ENCODE measurements at regions not wholly inside any gene's neighbourhood (a gene's known extent, or its start where the extent isn't known, plus 50 kb on each side); places are given as distances from the start of the nearest gene placed in this dataset.

GRCh38 chr10:130623680-130624267 lies 487.6 kb downstream of the GLRX3 start:
- no peak for DNase-seq (ENCODE audit: low read depth)

GRCh38 chr10:130627346-130628045 lies 491.3 kb downstream of the GLRX3 start:
- no peak for DNase-seq (ENCODE audit: low read depth)

DNA sequence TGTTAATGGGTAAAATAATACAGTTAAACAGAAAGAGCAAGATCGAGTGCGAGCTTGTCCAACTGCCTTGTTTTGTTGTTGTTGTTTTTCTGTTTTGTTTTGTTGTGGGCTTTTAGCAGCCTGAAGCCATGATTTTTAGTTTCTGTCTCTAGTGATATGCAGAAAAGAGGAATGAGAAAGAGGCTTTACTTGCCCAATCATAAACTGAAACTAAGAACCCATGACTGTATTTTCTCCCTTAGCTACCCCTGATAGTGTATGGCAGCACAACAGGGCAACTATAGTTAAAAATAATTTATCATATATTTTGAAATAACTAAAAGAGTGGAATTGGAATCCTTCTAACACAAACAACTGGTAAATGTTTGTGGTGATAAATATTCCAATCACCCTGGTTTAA lies 493.9 kb downstream of the GLRX3 start:
- no peak for DNase-seq (ENCODE audit: low read depth)

DNA sequence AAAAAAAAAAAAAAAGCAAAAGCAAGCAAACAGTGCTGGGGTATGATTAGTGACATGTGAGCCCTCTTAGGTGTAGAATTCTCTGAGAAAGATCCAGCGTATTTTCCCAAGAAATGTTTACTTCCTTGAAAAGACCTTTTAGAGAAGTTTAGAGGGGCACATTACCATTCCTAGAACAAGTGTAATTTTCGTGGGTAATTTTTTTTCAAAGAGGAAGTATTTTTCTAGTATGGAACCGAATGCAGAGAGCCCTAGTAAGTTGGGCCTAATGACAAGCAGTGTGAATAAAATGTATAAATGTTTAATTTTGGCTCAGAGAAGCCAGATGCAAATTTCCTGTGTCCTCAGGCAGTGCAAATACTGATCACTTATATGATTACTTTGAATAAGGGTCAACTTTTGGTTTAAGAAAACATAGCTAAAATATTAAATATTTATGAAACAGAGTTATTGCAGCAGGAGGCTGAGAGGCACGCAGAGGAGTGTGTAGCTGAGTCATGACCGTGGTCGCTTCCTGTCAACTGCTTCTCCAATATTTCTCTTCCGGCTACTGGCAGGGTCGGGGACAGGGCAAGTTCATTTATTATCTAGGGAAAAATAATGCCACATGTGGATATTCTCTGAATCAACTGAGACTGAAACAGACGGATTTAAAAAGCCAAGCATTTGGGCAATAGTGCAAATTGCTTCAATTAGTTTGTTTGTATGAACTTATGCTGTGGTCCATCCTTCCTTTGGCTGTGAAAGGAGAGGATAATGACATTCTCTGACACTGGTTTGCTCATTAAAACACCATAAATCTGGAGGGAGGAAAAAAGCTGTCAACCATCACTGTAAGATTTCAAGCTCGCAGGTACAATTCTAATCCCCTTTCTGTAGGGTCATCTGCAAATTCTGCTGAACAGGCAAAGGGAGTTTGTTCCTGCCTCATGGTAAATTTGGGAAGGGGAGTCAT lies 495.2 kb downstream of the GLRX3 start:
- DNase-seq (ENCODE audit: low read depth): no peak

- no peak for DNase-seq (ENCODE audit: low read depth)
Measured at GRCh38 chr10:130634816-130635215, 498.6 kb downstream of the GLRX3 start.

DNA sequence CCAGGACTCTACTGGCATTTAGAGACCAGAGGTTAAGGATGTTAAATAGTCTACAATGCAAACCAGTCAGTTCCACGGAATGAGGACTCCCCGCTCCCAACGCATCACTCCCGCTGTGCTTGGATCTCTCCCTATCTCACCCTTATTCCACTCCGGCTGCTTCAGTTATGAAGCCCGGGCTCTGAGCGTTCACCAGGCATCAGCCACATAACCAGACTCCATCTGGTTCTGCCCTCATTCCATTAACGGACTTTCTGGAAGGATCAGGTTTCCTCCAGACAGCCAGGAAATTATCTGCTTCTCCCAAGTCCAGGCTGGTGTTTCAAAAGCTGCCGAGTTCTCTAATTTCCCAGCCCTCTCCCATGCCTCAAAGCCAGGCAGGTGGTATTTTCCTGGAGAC lies 499.3 kb downstream of the GLRX3 start:
- DNase-seq (ENCODE audit: low read depth): no peak

- DNase-seq (ENCODE audit: low read depth): no peak
Measured at GRCh38 chr10:130636313-130636930, 500.2 kb downstream of the GLRX3 start.

- DNase-seq (ENCODE audit: low read depth): no peak
Measured at GRCh38 chr10:130637089-130637676, 501.0 kb downstream of the GLRX3 start.

DNA sequence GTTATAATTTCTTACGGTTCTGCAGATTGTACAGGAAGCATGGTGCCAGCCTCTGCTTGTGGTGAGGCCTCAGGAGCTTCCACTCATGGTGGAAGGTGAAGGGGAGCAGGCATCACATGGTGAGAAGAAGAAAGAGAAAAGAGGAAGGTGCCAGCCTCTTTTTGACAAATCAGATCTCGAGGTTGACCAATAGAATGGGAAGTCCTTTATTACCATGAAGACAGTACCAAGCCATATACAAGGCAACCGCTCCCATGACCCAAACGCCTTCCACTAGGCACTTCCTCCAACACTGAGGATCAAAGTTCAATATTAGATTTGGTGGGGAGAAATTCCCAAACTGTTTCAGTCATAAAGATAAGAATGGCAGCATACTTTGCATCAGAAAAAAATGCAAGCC lies 502.8 kb downstream of the GLRX3 start:
- no peak for DNase-seq (ENCODE audit: low read depth)

- DNase-seq (ENCODE audit: low read depth): no peak
Measured at GRCh38 chr10:130642926-130643325, 506.7 kb downstream of the GLRX3 start.

GRCh38 chr10:130647341-130647740 lies 511.1 kb downstream of the GLRX3 start:
- no peak for DNase-seq (ENCODE audit: low read depth)

GRCh38 chr10:130648807-130649206 lies 512.6 kb downstream of the GLRX3 start:
- DNase-seq (ENCODE audit: low read depth): no peak

- DNase-seq (ENCODE audit: low read depth): no peak
Measured at GRCh38 chr10:130652544-130652943, 516.4 kb downstream of the GLRX3 start.

- no peak for DNase-seq (ENCODE audit: low read depth)
Measured at GRCh38 chr10:130652964-130653578, 516.9 kb downstream of the GLRX3 start.

DNA sequence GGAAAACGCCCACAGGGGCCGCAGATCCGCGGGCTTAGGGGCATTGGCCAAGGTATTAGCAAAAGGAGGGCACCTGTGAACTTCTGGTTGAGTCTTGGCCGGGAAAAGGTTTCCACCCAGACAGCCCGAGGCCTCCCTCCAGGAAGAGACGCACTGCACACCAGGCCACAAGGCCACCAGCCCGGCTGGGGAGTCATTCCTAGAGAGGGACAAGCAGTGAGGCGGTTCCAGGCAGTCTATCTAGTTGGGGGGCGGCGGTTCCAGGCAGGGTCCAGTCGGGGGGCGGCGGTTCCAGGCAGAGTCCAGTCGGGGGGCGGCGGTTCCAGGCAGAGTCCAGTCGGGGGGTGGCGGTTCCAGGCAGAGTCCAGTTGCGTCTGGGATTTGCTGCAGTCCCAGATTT lies 518.5 kb downstream of the GLRX3 start:
- no peak for DNase-seq (ENCODE audit: low read depth)

DNA sequence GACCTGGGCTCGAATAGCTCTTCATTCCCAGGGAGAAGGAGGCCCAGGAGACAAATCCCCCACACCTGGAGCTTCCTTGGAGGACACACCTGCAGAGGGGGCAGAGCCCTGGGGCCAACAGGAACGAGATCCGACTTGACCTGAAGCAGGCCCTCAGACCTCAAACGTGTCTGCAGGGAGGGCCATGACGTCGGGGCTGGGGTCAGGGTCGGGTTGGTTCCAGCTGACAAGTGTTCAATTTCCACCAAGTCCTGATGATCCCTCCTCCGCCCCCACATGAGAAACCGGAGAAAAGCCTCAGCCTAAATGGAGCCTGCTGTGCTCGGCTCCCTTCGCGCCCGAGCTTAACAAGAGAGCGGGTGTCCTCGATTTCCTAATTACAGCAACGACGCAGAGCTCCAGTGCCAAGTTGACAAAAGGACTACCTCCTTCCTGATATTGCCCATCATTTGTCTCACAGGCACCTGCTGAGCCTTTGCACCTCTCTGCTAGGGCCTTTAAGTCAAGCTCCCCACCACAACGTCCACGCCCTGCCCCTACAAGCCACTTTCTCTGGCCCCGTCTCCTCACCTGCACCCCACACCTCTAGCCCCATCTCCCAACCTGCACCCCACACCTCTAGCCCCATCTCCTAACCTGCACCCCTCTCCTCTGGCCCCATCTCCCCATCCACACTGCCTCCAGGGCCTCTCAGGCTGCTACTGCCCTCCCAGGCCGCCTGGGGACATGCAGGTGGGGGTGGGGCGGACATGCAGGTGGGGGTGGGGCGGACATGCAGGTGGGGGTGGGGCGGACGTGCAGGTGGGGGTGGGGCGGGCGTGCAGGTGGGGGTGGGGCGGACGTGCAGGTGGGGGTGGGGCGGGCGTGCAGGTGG lies 519.4 kb downstream of the GLRX3 start:
- DNase-seq (ENCODE audit: low read depth): no peak

DNA sequence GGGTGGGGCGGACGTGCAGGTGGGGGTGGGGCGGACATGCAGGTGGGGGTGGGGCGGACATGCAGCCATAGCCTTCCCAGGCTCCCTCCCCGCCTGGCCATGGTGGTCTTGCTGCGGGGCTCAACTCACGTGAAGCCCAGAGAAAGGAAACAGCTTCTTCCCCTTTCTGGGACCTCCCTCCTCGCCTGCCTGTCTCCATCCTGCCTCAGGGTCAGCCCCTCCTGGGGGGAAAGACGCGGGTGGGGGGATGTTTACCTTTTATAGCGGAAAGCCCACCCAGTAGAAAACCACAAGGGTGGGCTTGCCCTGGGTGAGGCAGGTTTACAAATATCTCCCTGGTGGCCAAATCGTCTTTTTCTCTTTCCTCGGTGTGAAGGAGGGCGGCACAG lies 520.0 kb downstream of the GLRX3 start:
- DNase-seq (ENCODE audit: low read depth): no peak

- DNase-seq (ENCODE audit: low read depth): no peak
Measured at GRCh38 chr10:130656582-130657133, 520.5 kb downstream of the GLRX3 start.

DNA sequence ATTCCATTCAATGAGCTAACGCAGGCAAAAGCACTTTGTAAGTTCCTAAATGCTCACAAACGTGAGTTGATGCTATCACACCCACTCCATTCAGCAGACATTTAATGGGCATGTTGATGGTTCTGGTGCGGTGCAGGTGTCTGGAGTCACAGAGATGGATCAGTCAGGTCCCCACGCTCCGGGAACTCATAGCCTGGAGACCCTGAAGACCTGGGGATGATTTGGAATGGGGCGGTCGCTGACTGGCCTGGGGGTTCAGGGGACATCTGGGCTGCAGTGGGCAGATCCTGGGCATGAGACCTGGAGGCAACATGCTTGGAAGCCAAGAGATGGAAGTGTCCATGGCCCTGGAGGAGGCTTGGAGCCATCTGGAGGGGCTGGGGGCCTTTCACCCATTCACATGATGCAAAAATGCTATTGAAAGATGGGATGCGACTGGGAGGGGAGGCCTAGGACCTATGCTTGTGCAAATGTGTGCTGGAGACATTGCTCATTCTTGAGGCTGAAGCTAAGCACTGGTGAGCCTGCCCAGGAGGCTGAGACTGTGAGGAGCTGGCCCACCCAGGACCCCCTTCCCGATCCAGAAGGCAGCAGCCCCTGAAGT lies 522.6 kb downstream of the GLRX3 start:
- no peak for DNase-seq (ENCODE audit: low read depth)

DNA sequence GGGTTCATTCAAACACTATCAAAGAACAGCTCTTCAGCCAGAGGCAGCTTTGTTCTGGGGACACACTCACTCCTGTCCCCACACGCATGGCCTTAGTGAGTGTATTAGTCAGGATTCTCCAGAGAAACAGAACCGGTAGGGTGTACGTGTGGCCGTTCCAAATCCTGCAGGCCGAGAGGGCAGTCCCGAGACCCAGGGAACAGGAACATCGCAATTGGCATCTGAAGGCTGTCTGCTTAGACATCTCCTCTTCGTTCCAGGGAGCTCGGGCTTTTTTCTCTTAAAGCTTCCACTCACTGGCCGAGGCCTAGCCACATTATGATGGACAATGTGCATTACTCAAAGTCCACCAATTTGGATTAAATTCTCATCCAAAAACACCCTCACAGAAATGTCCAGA lies 523.3 kb downstream of the GLRX3 start:
- DNase-seq (ENCODE audit: low read depth): no peak

Data from stromal cell of bone marrow (primary cell).